ENCODE measurements at regions not wholly inside any gene's neighbourhood (a gene's known extent, or its start where the extent isn't known, plus 50 kb on each side); places are given as distances from the start of the nearest gene placed in this dataset.

DNA sequence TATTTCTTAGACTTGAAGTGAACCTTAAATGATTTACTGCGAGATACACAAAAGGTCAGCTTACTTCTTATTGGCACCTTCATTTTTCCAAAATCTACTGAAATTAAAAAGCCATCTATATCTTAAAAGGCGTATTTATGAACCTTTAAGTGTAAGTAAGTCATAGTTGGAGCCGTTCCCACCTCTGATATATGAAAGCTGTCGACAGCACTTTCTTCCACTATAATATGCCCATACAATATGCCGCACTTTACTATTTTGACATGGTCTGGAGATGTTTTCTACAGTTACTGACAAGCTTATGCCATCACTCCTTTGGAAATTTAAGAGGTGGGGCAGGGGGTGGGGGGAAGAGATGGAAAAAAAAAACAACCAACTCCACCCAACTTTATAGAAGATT lies 155.3 kb downstream of the PHETA1 start:
- Histone ChIP-seq H3K9me2 (ENCODE audit: insufficient read depth, low read length) (no peaks in the 10 kb centered on the region), H3K9me3 (ENCODE audit: low read length) (no peaks in the 10 kb centered on the region), H3K4me2 (ENCODE audit: low read length) (peak overlapping the region; percentile 15), H3K27me3 (ENCODE audit: insufficient read depth, low read depth, low read length) (no peaks in the 10 kb centered on the region), H3F3A (ENCODE audit: insufficient read depth, low read length, poor library complexity, severe bottlenecking) (no peaks in the 10 kb centered on the region), H3K79me2 (replicated peaks; ENCODE audit: insufficient read depth, low read length) (no peaks in the 10 kb centered on the region), H3K27ac (ENCODE audit: low read length) (peak overlapping the region; percentile 1), H3K36me3 (ENCODE audit: insufficient read depth, low read length) (no peaks in the 10 kb centered on the region), H3K4me3 (ENCODE audit: low read length) (no peak overlapping the region), H2AFZ (ENCODE audit: low read depth, low read length) (no peak overlapping the region), H3K9ac (ENCODE audit: low read length) (no peak overlapping the region), H4K20me1 (ENCODE audit: insufficient read depth) (no peaks in the 10 kb centered on the region)
- no peak for TF ChIP-seq RAD21 (conservative IDR thresholded peaks at IDR 0.05)
- TF ChIP-seq SMC3 (conservative IDR thresholded peaks at IDR 0.05; ENCODE audit: poor library complexity): no peak
- TF ChIP-seq, protein P1, sequence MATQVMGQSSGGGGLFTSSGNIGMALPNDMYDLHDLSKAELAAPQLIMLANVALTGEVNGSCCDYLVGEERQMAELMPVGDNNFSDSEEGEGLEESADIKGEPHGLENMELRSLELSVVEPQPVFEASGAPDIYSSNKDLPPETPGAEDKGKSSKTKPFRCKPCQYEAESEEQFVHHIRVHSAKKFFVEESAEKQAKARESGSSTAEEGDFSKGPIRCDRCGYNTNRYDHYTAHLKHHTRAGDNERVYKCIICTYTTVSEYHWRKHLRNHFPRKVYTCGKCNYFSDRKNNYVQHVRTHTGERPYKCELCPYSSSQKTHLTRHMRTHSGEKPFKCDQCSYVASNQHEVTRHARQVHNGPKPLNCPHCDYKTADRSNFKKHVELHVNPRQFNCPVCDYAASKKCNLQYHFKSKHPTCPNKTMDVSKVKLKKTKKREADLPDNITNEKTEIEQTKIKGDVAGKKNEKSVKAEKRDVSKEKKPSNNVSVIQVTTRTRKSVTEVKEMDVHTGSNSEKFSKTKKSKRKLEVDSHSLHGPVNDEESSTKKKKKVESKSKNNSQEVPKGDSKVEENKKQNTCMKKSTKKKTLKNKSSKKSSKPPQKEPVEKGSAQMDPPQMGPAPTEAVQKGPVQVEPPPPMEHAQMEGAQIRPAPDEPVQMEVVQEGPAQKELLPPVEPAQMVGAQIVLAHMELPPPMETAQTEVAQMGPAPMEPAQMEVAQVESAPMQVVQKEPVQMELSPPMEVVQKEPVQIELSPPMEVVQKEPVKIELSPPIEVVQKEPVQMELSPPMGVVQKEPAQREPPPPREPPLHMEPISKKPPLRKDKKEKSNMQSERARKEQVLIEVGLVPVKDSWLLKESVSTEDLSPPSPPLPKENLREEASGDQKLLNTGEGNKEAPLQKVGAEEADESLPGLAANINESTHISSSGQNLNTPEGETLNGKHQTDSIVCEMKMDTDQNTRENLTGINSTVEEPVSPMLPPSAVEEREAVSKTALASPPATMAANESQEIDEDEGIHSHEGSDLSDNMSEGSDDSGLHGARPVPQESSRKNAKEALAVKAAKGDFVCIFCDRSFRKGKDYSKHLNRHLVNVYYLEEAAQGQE (IDR thresholded peaks at IDR 0.05; ENCODE audit: borderline replicate concordance): no peak
- TF ChIP-seq EP300 (conservative IDR thresholded peaks at IDR 0.05; ENCODE audit: poor library complexity, severe bottlenecking): no peak
- TF ChIP-seq POLR2AphosphoS5 (IDR thresholded peaks at IDR 0.05): no peak
- no peak for TF ChIP-seq MXI1 (conservative IDR thresholded peaks at IDR 0.05; ENCODE audit: poor library complexity, severe bottlenecking)
- TF ChIP-seq, protein P2, sequence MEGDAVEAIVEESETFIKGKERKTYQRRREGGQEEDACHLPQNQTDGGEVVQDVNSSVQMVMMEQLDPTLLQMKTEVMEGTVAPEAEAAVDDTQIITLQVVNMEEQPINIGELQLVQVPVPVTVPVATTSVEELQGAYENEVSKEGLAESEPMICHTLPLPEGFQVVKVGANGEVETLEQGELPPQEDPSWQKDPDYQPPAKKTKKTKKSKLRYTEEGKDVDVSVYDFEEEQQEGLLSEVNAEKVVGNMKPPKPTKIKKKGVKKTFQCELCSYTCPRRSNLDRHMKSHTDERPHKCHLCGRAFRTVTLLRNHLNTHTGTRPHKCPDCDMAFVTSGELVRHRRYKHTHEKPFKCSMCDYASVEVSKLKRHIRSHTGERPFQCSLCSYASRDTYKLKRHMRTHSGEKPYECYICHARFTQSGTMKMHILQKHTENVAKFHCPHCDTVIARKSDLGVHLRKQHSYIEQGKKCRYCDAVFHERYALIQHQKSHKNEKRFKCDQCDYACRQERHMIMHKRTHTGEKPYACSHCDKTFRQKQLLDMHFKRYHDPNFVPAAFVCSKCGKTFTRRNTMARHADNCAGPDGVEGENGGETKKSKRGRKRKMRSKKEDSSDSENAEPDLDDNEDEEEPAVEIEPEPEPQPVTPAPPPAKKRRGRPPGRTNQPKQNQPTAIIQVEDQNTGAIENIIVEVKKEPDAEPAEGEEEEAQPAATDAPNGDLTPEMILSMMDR (IDR thresholded peaks at IDR 0.05; ENCODE audit: poor library complexity, severe bottlenecking): no peak
- TF ChIP-seq EZH2 (IDR thresholded peaks at IDR 0.05; ENCODE audit: borderline replicate concordance, insufficient read depth, low read length, poor library complexity, severe bottlenecking): no peak
- no peak for TF ChIP-seq TAF1 (IDR thresholded peaks at IDR 0.05; ENCODE audit: low read depth)

DNA sequence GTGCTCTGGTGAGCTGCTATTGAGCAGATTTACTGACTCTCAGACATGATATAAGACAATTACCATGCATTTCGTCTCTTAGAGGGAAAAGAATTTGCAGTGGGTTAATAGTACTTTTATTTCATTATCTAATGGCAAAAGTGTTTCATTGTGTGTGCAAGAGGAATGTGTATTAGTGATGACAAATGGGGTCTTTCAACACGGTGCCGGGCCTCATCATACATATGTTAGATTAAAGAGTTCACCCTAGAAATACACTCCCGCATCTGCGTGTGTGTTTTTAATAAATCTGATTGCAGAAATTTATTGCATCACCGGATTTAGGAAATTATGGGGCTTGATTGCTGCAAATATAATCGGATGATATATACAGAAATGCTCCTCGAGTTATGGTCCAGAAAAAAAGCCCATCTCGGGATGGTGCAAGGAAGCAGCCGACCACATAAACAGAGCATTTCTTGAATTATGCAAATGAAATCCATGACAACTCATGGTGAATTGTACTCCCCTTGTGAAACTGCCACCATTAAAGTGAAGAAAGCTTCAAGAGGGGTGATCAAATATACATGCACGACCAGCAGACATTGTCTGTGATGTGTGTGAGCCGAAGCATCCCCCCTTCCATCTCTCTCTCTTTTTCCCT lies 156.0 kb downstream of the PHETA1 start:
- H3F3A ChIP-seq (ENCODE audit: insufficient read depth, low read length, poor library complexity, severe bottlenecking): no peaks in the 10 kb centered on the region
- H3K27ac ChIP-seq (ENCODE audit: low read length): peak overlapping the region; percentile 1
- no peaks in the 10 kb centered on the region for H3K27me3 ChIP-seq (ENCODE audit: insufficient read depth, low read depth, low read length)
- H4K20me1 ChIP-seq (ENCODE audit: insufficient read depth): no peaks in the 10 kb centered on the region
- peak overlapping the region; percentile 15 for H3K4me2 ChIP-seq (ENCODE audit: low read length)
- no peaks in the 10 kb centered on the region for H3K79me2 ChIP-seq (replicated peaks; ENCODE audit: insufficient read depth, low read length)
- no peak overlapping the region for H2AFZ ChIP-seq (ENCODE audit: low read depth, low read length)
- no peaks in the 10 kb centered on the region for H3K9me3 ChIP-seq (ENCODE audit: low read length)
- no peak overlapping the region for H3K9ac ChIP-seq (ENCODE audit: low read length)
- H3K4me3 ChIP-seq (ENCODE audit: low read length): no peak overlapping the region
- no peak for TF ChIP-seq EP300 (conservative IDR thresholded peaks at IDR 0.05; ENCODE audit: poor library complexity, severe bottlenecking)
- TF ChIP-seq TAF1 (IDR thresholded peaks at IDR 0.05; ENCODE audit: low read depth): no peak
- no peak for TF ChIP-seq POLR2AphosphoS5 (IDR thresholded peaks at IDR 0.05)
- TF ChIP-seq MXI1 (conservative IDR thresholded peaks at IDR 0.05; ENCODE audit: poor library complexity, severe bottlenecking): no peak
- TF ChIP-seq SMC3 (conservative IDR thresholded peaks at IDR 0.05; ENCODE audit: poor library complexity): no peak
- TF ChIP-seq, protein P1 (IDR thresholded peaks at IDR 0.05; ENCODE audit: borderline replicate concordance): no peak
- TF ChIP-seq, protein P2 (IDR thresholded peaks at IDR 0.05; ENCODE audit: poor library complexity, severe bottlenecking): no peak
- no peak for TF ChIP-seq RAD21 (conservative IDR thresholded peaks at IDR 0.05)
- TF ChIP-seq EZH2 (IDR thresholded peaks at IDR 0.05; ENCODE audit: borderline replicate concordance, insufficient read depth, low read length, poor library complexity, severe bottlenecking): no peak
- no peaks in the 10 kb centered on the region for H3K9me2 ChIP-seq (ENCODE audit: insufficient read depth, low read length)
- no peaks in the 10 kb centered on the region for H3K36me3 ChIP-seq (ENCODE audit: insufficient read depth, low read length)
